Spleen (tissue), 7 donors: ENCODE measurements at regions not wholly inside any gene's neighbourhood (a gene's known extent, or its start where the extent isn't known, plus 50 kb on each side); places are given as distances from the start of the nearest gene placed in this dataset.

ENCODE experiments used
- CTCF ChIP-seq, 11 experiments: fragments of 200-600 bp in 7 of 11; fragments of 450-650 bp in 4 of 11; sonication (generic) in 4 of 11; IDR thresholded peaks in 8 of 11; conservative IDR thresholded peaks in 3 of 11; 1 replicate in 7 of 11; 2 replicates in 4 of 11; pipeline versions ENCODE4 v1.4.0 to v1.8.0; 2016 to 2021; ENCODE audit warnings: antibody characterized with exemption in 11 of 11, inconsistent platforms in 4 of 11, mild to moderate bottlenecking in 1 of 11
- POLR2A ChIP-seq, 3 donors: fragments of 450-650 bp; IDR thresholded peaks; one replicate each; pipeline ENCODE4 v1.5.1; 2017; ENCODE audit warnings: antibody characterized with exemption in 3 of 3, mild to moderate bottlenecking in 1 of 3
- POLR2AphosphoS5 ChIP-seq, 3 donors: sonication (generic); formaldehyde crosslinking; IDR thresholded peaks; one replicate each; pipeline ENCODE4 v1.5.1; 2017; ENCODE audit warnings: antibody characterized with exemption in 3 of 3
- donor health status: DM: no; HTN: no; CAD: no; lungs with moderate emphysema.
- donor health status: DM: no; HTN: no; CAD: no.
- donor health status: DM: no; HTN: no; CAD: no.

- no peak for TF ChIP-seq CTCF (IDR thresholded peaks at IDR 0.05 in 8 of 11, conservative IDR thresholded peaks at IDR 0.05 in 3 of 11)
- no peak for TF ChIP-seq POLR2A (IDR thresholded peaks at IDR 0.05)
- no peak for TF ChIP-seq POLR2AphosphoS5 (IDR thresholded peaks at IDR 0.05)
Observed at GRCh38 chr9:30198463-30199309, 2185.8 kb upstream of the ACO1 start.
